ENCODE measurements at regions not wholly inside any gene's neighbourhood (a gene's known extent, or its start where the extent isn't known, plus 50 kb on each side); places are given as distances from the start of the nearest gene placed in this dataset.

DNA sequence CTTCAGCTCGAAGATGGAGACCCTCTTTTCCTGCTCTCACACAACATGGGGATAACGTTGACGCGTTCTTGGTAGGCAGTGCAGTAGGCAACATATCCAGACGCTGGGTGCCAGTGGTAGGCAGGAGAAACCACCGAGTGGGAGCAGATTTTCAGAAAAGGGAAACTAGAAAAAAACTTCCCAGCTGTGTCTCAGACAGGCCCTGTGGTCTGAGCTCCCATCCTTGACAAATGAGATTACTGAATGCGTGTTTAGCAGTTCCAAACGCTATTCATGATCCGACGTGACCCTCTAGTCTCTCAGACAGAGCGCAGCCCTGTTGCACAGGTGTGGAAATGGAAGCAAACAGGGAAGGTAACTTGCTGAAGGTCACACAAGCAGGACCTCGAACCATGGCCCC lies 83.9 kb upstream of the DUSP22 start:
- TF ChIP-seq, protein P1, sequence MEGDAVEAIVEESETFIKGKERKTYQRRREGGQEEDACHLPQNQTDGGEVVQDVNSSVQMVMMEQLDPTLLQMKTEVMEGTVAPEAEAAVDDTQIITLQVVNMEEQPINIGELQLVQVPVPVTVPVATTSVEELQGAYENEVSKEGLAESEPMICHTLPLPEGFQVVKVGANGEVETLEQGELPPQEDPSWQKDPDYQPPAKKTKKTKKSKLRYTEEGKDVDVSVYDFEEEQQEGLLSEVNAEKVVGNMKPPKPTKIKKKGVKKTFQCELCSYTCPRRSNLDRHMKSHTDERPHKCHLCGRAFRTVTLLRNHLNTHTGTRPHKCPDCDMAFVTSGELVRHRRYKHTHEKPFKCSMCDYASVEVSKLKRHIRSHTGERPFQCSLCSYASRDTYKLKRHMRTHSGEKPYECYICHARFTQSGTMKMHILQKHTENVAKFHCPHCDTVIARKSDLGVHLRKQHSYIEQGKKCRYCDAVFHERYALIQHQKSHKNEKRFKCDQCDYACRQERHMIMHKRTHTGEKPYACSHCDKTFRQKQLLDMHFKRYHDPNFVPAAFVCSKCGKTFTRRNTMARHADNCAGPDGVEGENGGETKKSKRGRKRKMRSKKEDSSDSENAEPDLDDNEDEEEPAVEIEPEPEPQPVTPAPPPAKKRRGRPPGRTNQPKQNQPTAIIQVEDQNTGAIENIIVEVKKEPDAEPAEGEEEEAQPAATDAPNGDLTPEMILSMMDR (IDR thresholded peaks at IDR 0.05), result no peak
- no peak for TF ChIP-seq EP300 (IDR thresholded peaks at IDR 0.05)
